Retinal pigment epithelial cell (primary cell): ENCODE measurements at regions not wholly inside any gene's neighbourhood (a gene's known extent, or its start where the extent isn't known, plus 50 kb on each side); places are given as distances from the start of the nearest gene placed in this dataset.
"Not testable (repeated sequence)": the region's sequence is repeated elsewhere in the genome, so short reads cannot be mapped to it uniquely, and the experiment has no call there.

ENCODE experiments used
- DNase-seq: peaks from one replicate; pipeline ENCODE4 v3.0.0-alpha.2; 2010; ENCODE audit warnings: low read depth
- H3K4me3 ChIP-seq: 2 replicates; pipeline ENCODE4 v1.5.1; 2011; ENCODE audit warnings: mild to moderate bottlenecking, low read length, control low read depth, moderate library complexity
- CTCF ChIP-seq: conservative IDR thresholded peaks from 2 replicates; pipeline ENCODE4 v1.5.1; 2011; ENCODE audit warnings: low read depth, low read length, control low read depth, inconsistent platforms

- TF ChIP-seq CTCF = peak; percentile 52
- H3K4me3 ChIP-seq = no peak overlapping the region
- no peak for DNase-seq
These were observed 76.2 kb upstream of the CCDC71L start for GRCh38 chr7:106737202-106737562.

GRCh38 chr7:106740806-106741205 lies 79.8 kb upstream of the CCDC71L start:
- H3K4me3 ChIP-seq = no peak overlapping the region
- DNase-seq = no peak
- TF ChIP-seq CTCF = no peak

- TF ChIP-seq CTCF = no peak
- H3K4me3 ChIP-seq = no peak overlapping the region
- DNase-seq = no peak
These were observed 83.7 kb upstream of the CCDC71L start for GRCh38 chr7:106744563-106745091.

GRCh38 chr7:106747301-106747700 lies 86.3 kb upstream of the CCDC71L start:
- H3K4me3 ChIP-seq, DNase-seq: not testable (repeated sequence)

- no peak for DNase-seq
- H3K4me3 ChIP-seq = no peak overlapping the region
- TF ChIP-seq CTCF = no peak
These were observed 86.8 kb upstream of the CCDC71L start for GRCh38 chr7:106747804-106748203.

GRCh38 chr7:106749165-106749564 lies 88.2 kb upstream of the CCDC71L start:
- H3K4me3 ChIP-seq = no peak overlapping the region
- DNase-seq = no peak
- no peak for TF ChIP-seq CTCF

GRCh38 chr7:106750773-106751172 lies 89.8 kb upstream of the CCDC71L start:
- no peak overlapping the region for H3K4me3 ChIP-seq
- DNase-seq = no peak
- no peak for TF ChIP-seq CTCF

GRCh38 chr7:106752367-106752766 lies 91.4 kb upstream of the CCDC71L start:
- H3K4me3 ChIP-seq = no peak overlapping the region
- no peak for DNase-seq
- no peak for TF ChIP-seq CTCF

GRCh38 chr7:106755024-106755423 lies 94.1 kb upstream of the CCDC71L start:
- not testable (repeated sequence) for DNase-seq, H3K4me3 ChIP-seq
